K562 (cell line): ENCODE measurements at regions not wholly inside any gene's neighbourhood (a gene's known extent, or its start where the extent isn't known, plus 50 kb on each side); places are given as distances from the start of the nearest gene placed in this dataset.

Source experiments
- ATAC-seq: fragments of 200-7000 bp; cut with Tn5 transposase; 3 replicates; pipeline ENCODE4 v1.9.1; 2020; ENCODE audit warnings: moderate library complexity
- BruUV-seq: library from RNA; stranded (reverse); fragments of 400-500 nt; replicated peaks from 2 replicates; lab custom pipeline; 2021; lab: Mats Ljungman, UMichigan
- CTCF ChIA-PET: fragments of 300-600 bp; formaldehyde crosslinking; extraction: SDS; loops from one replicate; lab custom pipeline; 2021; ENCODE audit warnings: low intra/inter-chr PET ratio; lab: Yijun Ruan, JAX
- POLR2A ChIA-PET: fragments of 300-600, 350-650 bp; sonication (Branson Sonifier 250); formaldehyde crosslinking; extraction: SDS; loops from one replicate; lab custom pipeline; 2021; ENCODE audit warnings: antibody characterized with exemption, inconsistent platforms; lab: Yijun Ruan, JAX
- DNase-seq, 4 experiments: peaks; one replicate each; pipeline versions ENCODE4 v3.0.0 to v3.0.0-alpha.2; 2011 to 2018; ENCODE audit warnings: low spot score in 3 of 4, mixed read lengths in 3 of 4; ENCODE audit errors: extremely low read depth in 1 of 4
- FAIRE-seq: peaks from 2 replicates; lab custom pipeline; 2011; peaks lifted over from hg19 to GRCh38; lab: Jason Lieb, UNC
- H2AFZ ChIP-seq: 2 replicates; pipeline ENCODE4 v1.6.0; 2011; ENCODE audit warnings: low read depth, low read length, control low read depth, inconsistent platforms
- H3K27ac ChIP-seq: fragments of 200-600 bp; 3 replicates; pipeline ENCODE4 v1.8.0; 2011; ENCODE audit warnings: low read depth, mild to moderate bottlenecking, control low read depth, inconsistent platforms, low read length, moderate library complexity, mixed read lengths; ENCODE audit errors: extremely low read depth
- H3K27me3 ChIP-seq, 2 experiments: fragments of 300-600 bp in 1 of 2; 2 replicates in 1 of 2; 3 replicates in 1 of 2; pipeline versions ENCODE4 v1.6.0 to v1.8.0; 2011; ENCODE audit warnings: inconsistent platforms in 2 of 2, low read length in 2 of 2, mild to moderate bottlenecking in 1 of 2, mixed read lengths in 1 of 2, moderate library complexity in 1 of 2; ENCODE audit not compliant: control insufficient read depth in 2 of 2, insufficient read depth in 2 of 2
- H3K36me3 ChIP-seq: fragments of 300-600 bp; 3 replicates; pipeline ENCODE4 v1.8.0; 2011; ENCODE audit warnings: mild to moderate bottlenecking, low read length, inconsistent platforms; ENCODE audit not compliant: control insufficient read depth, insufficient read depth
- H3K4me1 ChIP-seq, 2 experiments: fragments of 200-600 bp in 1 of 2; replicated peaks in 1 of 2; 2 replicates in 1 of 2; 3 replicates in 1 of 2; pipeline versions ENCODE4 v1.5.1 to v1.8.0; 2011; ENCODE audit warnings: inconsistent platforms in 2 of 2, low read length in 2 of 2, mild to moderate bottlenecking in 1 of 2, mixed read lengths in 1 of 2, moderate library complexity in 1 of 2; ENCODE audit not compliant: control insufficient read depth in 2 of 2, insufficient read depth in 2 of 2
- H3K4me2 ChIP-seq: 2 replicates; pipeline ENCODE4 v1.6.1; 2011; ENCODE audit warnings: low read length, control low read depth, inconsistent platforms, mixed read lengths; ENCODE audit not compliant: insufficient read depth
- H3K4me3 ChIP-seq: fragments of 200-600 bp; sonication (generic), shearing (Covaris generic); 2 replicates; pipeline ENCODE4 v1.5.1; 2016; ENCODE audit warnings: control low read depth, inconsistent platforms
- H3K79me2 ChIP-seq: fragments of 200-600 bp; 3 replicates; pipeline ENCODE4 v1.8.0; 2011; ENCODE audit warnings: low read length, inconsistent platforms; ENCODE audit not compliant: control insufficient read depth, insufficient read depth
- H3K9ac ChIP-seq, 2 experiments: 2 replicates each; pipeline versions ENCODE4 v1.6.0 to v1.6.1; 2011; ENCODE audit warnings: low read depth in 2 of 2, low read length in 2 of 2, control low read depth in 1 of 2, inconsistent platforms in 1 of 2, mild to moderate bottlenecking in 1 of 2, mixed read lengths in 1 of 2; ENCODE audit not compliant: insufficient read depth in 1 of 2
- H3K9me1 ChIP-seq: one replicate; pipeline ENCODE4 v1.6.0; 2011; ENCODE audit warnings: inconsistent platforms, mild to moderate bottlenecking, low read length, moderate library complexity; ENCODE audit not compliant: control insufficient read depth, insufficient read depth
- H3K9me3 ChIP-seq: replicated peaks from 2 replicates; pipeline ENCODE4 v1.5.1; 2011; ENCODE audit warnings: low read depth, low read length, inconsistent platforms; ENCODE audit not compliant: control insufficient read depth, insufficient read depth
- H4K20me1 ChIP-seq: replicated peaks from 2 replicates; pipeline ENCODE4 v1.6.1; 2011; ENCODE audit warnings: low read length, inconsistent platforms, mixed read lengths; ENCODE audit not compliant: control insufficient read depth, insufficient read depth
- EGR1 ChIP-seq: fragments of 450-650 bp; conservative IDR thresholded peaks from 2 replicates; pipeline ENCODE4 v1.6.1; 2017; ENCODE audit warnings: mild to moderate bottlenecking
- ILK ChIP-seq: fragments of 450-650 bp; IDR thresholded peaks from 2 replicates; pipeline ENCODE4 v1.6.1; 2016; ENCODE audit warnings: missing genetic modification characterization, low read depth, mild to moderate bottlenecking, missing compliant biosample characterization, moderate library complexity, borderline replicate concordance
- SMARCA4 ChIP-seq: fragments of 450-650 bp; IDR thresholded peaks from 2 replicates; pipeline ENCODE4 v1.6.1; 2016
- WGBS: fragments of 100-300 bp; shearing (Covaris generic); methylation state at CpG from one replicate; pipeline ENCODE4 v1.1.6; 2016; ENCODE audit warnings: low coverage, mixed read lengths; ENCODE audit not compliant: insufficient coverage; ENCODE audit errors: missing lambda C conversion rate; 5-methylcytosine and 5-hydroxymethylcytosine counted together
- in situ Hi-C: fragments of 300-500 bp; cut with MboI; formaldehyde crosslinking; loops from 4 replicates; pipeline ENCODE4 v1.15.0; 2018; ENCODE audit warnings: inconsistent platforms, mixed read lengths
- intact Hi-C: fragments of 100-400 bp; cut with micrococcal nuclease; formaldehyde crosslinking; loops from 2 replicates; pipeline ENCODE4 v1.14.2; 2022

DNA sequence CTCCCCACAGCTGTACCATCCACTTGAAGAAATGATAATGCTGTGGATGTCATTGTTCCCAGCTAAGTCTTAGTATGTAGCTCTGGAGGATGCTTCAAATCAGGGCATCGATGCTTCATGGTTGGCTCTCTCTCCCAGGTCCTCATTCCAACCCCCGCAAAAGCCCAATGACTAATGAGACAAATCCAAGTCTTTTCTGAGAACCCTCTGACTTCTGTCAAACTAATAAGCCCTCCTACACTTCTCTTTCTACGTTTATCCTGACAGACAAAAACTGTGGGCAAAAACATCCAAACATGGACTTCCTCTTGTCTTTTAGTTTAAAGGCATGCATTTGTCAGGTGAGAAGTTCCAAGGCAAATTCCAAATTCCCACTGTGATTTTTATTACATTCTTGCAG, 260.4 kb upstream of the TAC1 start:
- in situ Hi-C loops = no loop called here

GRCh38 chr7:97479740-97480290, 252.1 kb upstream of the TAC1 start:
- no peak for TF ChIP-seq ILK (tag)
- no peaks in the 10 kb centered on the region for H4K20me1 ChIP-seq
- H3K36me3 ChIP-seq = no peaks in the 10 kb centered on the region
- no peak for ATAC-seq
- no peak overlapping the region for H3K4me3 ChIP-seq
- no peaks in the 10 kb centered on the region for H3K9me3 ChIP-seq
- CTCF ChIA-PET = no interaction called here
- WGBS = 0% methylated on average over 6 of the region's 6 CpGs
- H3K4me2 ChIP-seq = no peak overlapping the region
- intact Hi-C loops (no loop called here), in situ Hi-C loops (no loop called here)
- POLR2A ChIA-PET = interaction anchor here (0.6 kb wide), 1 partner anchor 9 kb away, joined by 3 read pairs; no protein-coding TSS in a partner anchor
- H3K79me2 ChIP-seq = no peaks in the 10 kb centered on the region
- DNase-seq = no peak
- no peak for FAIRE-seq
- H3K27ac ChIP-seq = no peak overlapping the region
- H3K4me1 ChIP-seq = no peaks in the 10 kb centered on the region
- H2AFZ ChIP-seq = no peak overlapping the region
- H3K27me3 ChIP-seq = no peaks in the 10 kb centered on the region; a peak in 1 of 5 replicates
- BruUV-seq = no TSS peak
- no peak overlapping the region for H3K9ac ChIP-seq
- no peaks in the 10 kb centered on the region for H3K9me1 ChIP-seq

More for the DNA sequence above, 260.4 kb upstream of the TAC1 start:
- H3K4me2 ChIP-seq = no peak overlapping the region
- ATAC-seq (no peak), FAIRE-seq (no peak), DNase-seq (no peak)
- intact Hi-C loops = no loop called here
- no TSS peak for BruUV-seq
- no peaks in the 10 kb centered on the region for H3K36me3 ChIP-seq
- H3K27me3 ChIP-seq = peaks cover 0 to 12% of the 10 kb centered on the region in 2 experiments; a peak in 1 of 5 replicates
- no peaks in the 10 kb centered on the region for H3K79me2 ChIP-seq
- no peaks in the 10 kb centered on the region for H3K4me1 ChIP-seq
- H2AFZ ChIP-seq = no peak overlapping the region
- no peaks in the 10 kb centered on the region for H3K9me3 ChIP-seq
- TF ChIP-seq SMARCA4 (no peak), EGR1 (0 out of 2 replicates have a peak, but pooled peaks have one; percentile 6)
- no peaks in the 10 kb centered on the region for H3K9me1 ChIP-seq
- H4K20me1 ChIP-seq = no peaks in the 10 kb centered on the region
- H3K27ac ChIP-seq = no peak overlapping the region
- POLR2A ChIA-PET = interaction anchor here (0.6 kb wide), 1 partner anchor 8 kb away, joined by 3 read pairs; no protein-coding TSS in a partner anchor
- H3K9ac ChIP-seq = no peak overlapping the region
- CTCF ChIA-PET = no interaction called here
- H3K4me3 ChIP-seq = no peak overlapping the region
- 0% methylated on average over 3 of the region's 3 CpGs for WGBS
